HEK293 (cell line): ENCODE measurements at regions not wholly inside any gene's neighbourhood (a gene's known extent, or its start where the extent isn't known, plus 50 kb on each side); places are given as distances from the start of the nearest gene placed in this dataset.

Experiments
- ZBTB20 ChIP-seq: fragments of 450-650 bp; formaldehyde crosslinking; IDR thresholded peaks from 2 replicates; pipeline ENCODE4 v1.5.1; 2016; ENCODE audit warnings: missing biosample characterization, missing genetic modification characterization
- ZBTB8A ChIP-seq: fragments of 450-650 bp; formaldehyde crosslinking; IDR thresholded peaks from 2 replicates; pipeline ENCODE4 v1.5.1; 2016; ENCODE audit warnings: missing biosample characterization, missing genetic modification characterization
- ZNF341 ChIP-seq: fragments of 450-650 bp; formaldehyde crosslinking; IDR thresholded peaks from 2 replicates; pipeline ENCODE4; 2016; ENCODE audit warnings: low read depth, missing biosample characterization, missing genetic modification characterization
- ZNF629 ChIP-seq: fragments of 450-650 bp; formaldehyde crosslinking; IDR thresholded peaks from 2 replicates; pipeline ENCODE4 v1.5.1; 2017; ENCODE audit warnings: missing biosample characterization, missing genetic modification characterization
- TF ChIP-seq, protein P1 (sequence below): fragments of 450-650 bp; formaldehyde crosslinking; IDR thresholded peaks from 2 replicates; pipeline ENCODE4 v1.5.1; 2016; ENCODE audit warnings: missing biosample characterization, missing genetic modification characterization
- TF ChIP-seq, protein P2 (sequence below): fragments of 450-650 bp; formaldehyde crosslinking; IDR thresholded peaks from 2 replicates; pipeline ENCODE4 v1.5.1; 2016; ENCODE audit warnings: missing biosample characterization, missing genetic modification characterization, low read depth
- TF ChIP-seq, protein P3 (sequence below): fragments of 450-650 bp; formaldehyde crosslinking; IDR thresholded peaks from 2 replicates; pipeline ENCODE4 v1.5.1; 2016; ENCODE audit warnings: missing biosample characterization, missing genetic modification characterization
- TF ChIP-seq, protein P4 (sequence below): fragments of 450-650 bp; IDR thresholded peaks from 2 replicates; pipeline ENCODE4 v1.5.1; 2018; ENCODE audit warnings: missing biosample characterization, mild to moderate bottlenecking, missing genetic modification characterization
- TF ChIP-seq, protein P5 (sequence below): fragments of 450-650 bp; formaldehyde crosslinking; IDR thresholded peaks from 2 replicates; pipeline ENCODE4 v1.5.1; 2016; ENCODE audit warnings: missing biosample characterization, missing genetic modification characterization
- TF ChIP-seq, protein P6 (sequence below): fragments of 450-650 bp; formaldehyde crosslinking; IDR thresholded peaks from 2 replicates; pipeline ENCODE4 v1.5.1; 2016; ENCODE audit warnings: missing biosample characterization, missing genetic modification characterization

DNA sequence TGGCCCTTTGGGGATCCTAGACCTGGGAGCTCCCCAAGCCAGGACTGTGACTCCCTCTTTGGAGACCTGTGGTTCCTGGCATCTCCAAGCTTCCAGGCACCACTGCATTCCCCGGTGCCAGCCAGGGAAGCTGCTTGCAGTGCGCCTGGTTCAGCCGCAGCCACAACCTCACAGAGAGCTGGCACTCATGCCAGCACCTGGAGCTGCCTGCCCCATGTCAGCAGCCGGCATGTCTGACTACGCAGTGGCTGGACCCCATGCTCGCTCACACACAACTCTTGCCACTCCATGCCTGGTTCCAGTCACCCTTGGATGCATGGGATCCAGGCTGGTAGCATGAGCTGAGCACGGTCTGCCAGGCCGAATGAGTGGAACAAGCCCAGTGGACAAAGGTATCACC is 426.6 kb downstream of the LRRIQ3 start:
- TF ChIP-seq, protein P1, sequence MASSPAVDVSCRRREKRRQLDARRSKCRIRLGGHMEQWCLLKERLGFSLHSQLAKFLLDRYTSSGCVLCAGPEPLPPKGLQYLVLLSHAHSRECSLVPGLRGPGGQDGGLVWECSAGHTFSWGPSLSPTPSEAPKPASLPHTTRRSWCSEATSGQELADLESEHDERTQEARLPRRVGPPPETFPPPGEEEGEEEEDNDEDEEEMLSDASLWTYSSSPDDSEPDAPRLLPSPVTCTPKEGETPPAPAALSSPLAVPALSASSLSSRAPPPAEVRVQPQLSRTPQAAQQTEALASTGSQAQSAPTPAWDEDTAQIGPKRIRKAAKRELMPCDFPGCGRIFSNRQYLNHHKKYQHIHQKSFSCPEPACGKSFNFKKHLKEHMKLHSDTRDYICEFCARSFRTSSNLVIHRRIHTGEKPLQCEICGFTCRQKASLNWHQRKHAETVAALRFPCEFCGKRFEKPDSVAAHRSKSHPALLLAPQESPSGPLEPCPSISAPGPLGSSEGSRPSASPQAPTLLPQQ (tag by site-specific recombination): no peak
- TF ChIP-seq, protein P2, sequence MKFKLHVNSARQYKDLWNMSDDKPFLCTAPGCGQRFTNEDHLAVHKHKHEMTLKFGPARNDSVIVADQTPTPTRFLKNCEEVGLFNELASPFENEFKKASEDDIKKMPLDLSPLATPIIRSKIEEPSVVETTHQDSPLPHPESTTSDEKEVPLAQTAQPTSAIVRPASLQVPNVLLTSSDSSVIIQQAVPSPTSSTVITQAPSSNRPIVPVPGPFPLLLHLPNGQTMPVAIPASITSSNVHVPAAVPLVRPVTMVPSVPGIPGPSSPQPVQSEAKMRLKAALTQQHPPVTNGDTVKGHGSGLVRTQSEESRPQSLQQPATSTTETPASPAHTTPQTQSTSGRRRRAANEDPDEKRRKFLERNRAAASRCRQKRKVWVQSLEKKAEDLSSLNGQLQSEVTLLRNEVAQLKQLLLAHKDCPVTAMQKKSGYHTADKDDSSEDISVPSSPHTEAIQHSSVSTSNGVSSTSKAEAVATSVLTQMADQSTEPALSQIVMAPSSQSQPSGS (tag by site-specific recombination): no peak
- TF ChIP-seq, protein P3, sequence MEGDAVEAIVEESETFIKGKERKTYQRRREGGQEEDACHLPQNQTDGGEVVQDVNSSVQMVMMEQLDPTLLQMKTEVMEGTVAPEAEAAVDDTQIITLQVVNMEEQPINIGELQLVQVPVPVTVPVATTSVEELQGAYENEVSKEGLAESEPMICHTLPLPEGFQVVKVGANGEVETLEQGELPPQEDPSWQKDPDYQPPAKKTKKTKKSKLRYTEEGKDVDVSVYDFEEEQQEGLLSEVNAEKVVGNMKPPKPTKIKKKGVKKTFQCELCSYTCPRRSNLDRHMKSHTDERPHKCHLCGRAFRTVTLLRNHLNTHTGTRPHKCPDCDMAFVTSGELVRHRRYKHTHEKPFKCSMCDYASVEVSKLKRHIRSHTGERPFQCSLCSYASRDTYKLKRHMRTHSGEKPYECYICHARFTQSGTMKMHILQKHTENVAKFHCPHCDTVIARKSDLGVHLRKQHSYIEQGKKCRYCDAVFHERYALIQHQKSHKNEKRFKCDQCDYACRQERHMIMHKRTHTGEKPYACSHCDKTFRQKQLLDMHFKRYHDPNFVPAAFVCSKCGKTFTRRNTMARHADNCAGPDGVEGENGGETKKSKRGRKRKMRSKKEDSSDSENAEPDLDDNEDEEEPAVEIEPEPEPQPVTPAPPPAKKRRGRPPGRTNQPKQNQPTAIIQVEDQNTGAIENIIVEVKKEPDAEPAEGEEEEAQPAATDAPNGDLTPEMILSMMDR (tag by site-specific recombination): no peak
- TF ChIP-seq ZBTB8A (tag by site-specific recombination) (no peak), ZBTB20 (tag by site-specific recombination) (no peak), ZNF341 (tag by site-specific recombination) (no peak), ZNF629 (tag by site-specific recombination) (no peak)
- TF ChIP-seq, protein P4, sequence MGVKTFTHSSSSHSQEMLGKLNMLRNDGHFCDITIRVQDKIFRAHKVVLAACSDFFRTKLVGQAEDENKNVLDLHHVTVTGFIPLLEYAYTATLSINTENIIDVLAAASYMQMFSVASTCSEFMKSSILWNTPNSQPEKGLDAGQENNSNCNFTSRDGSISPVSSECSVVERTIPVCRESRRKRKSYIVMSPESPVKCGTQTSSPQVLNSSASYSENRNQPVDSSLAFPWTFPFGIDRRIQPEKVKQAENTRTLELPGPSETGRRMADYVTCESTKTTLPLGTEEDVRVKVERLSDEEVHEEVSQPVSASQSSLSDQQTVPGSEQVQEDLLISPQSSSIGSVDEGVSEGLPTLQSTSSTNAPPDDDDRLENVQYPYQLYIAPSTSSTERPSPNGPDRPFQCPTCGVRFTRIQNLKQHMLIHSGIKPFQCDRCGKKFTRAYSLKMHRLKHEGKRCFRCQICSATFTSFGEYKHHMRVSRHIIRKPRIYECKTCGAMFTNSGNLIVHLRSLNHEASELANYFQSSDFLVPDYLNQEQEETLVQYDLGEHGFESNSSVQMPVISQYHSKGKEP (tag by site-specific recombination): no peak
- TF ChIP-seq, protein P5, sequence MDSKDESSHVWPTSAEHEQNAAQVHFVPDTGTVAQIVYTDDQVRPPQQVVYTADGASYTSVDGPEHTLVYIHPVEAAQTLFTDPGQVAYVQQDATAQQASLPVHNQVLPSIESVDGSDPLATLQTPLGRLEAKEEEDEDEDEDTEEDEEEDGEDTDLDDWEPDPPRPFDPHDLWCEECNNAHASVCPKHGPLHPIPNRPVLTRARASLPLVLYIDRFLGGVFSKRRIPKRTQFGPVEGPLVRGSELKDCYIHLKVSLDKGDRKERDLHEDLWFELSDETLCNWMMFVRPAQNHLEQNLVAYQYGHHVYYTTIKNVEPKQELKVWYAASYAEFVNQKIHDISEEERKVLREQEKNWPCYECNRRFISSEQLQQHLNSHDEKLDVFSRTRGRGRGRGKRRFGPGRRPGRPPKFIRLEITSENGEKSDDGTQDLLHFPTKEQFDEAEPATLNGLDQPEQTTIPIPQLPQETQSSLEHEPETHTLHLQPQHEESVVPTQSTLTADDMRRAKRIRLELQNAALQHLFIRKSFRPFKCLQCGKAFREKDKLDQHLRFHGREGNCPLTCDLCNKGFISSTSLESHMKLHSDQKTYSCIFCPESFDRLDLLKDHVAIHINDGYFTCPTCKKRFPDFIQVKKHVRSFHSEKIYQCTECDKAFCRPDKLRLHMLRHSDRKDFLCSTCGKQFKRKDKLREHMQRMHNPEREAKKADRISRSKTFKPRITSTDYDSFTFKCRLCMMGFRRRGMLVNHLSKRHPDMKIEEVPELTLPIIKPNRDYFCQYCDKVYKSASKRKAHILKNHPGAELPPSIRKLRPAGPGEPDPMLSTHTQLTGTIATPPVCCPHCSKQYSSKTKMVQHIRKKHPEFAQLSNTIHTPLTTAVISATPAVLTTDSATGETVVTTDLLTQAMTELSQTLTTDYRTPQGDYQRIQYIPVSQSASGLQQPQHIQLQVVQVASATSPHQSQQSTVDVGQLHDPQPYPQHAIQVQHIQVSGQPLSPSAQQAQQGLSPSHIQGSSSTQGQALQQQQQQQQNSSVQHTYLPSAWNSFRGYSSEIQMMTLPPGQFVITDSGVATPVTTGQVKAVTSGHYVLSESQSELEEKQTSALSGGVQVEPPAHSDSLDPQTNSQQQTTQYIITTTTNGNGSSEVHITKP (tag by site-specific recombination): no peak
- TF ChIP-seq, protein P6, sequence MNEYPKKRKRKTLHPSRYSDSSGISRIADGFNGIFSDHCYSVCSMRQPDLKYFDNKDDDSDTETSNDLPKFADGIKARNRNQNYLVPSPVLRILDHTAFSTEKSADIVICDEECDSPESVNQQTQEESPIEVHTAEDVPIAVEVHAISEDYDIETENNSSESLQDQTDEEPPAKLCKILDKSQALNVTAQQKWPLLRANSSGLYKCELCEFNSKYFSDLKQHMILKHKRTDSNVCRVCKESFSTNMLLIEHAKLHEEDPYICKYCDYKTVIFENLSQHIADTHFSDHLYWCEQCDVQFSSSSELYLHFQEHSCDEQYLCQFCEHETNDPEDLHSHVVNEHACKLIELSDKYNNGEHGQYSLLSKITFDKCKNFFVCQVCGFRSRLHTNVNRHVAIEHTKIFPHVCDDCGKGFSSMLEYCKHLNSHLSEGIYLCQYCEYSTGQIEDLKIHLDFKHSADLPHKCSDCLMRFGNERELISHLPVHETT (tag by site-specific recombination): no peak
